Mesenchymal stem cell (in vitro differentiated cells and primary cell): ENCODE measurements at regions not wholly inside any gene's neighbourhood (a gene's known extent, or its start where the extent isn't known, plus 50 kb on each side); places are given as distances from the start of the nearest gene placed in this dataset.

Source experiments
- DNase-seq: peaks from one replicate; pipeline ENCODE4 v3.0.0-alpha.2; 2013
- H2AFZ ChIP-seq: one replicate; pipeline ENCODE4 v1.6.1; 2013; ENCODE audit warnings: low read depth, mild to moderate bottlenecking, control low read depth, inconsistent platforms, low read length, moderate library complexity
- H2AK5ac ChIP-seq: 2 replicates; pipeline ENCODE4 v1.6.1; 2013; ENCODE audit warnings: low read length, moderate library complexity, mild to moderate bottlenecking, inconsistent platforms; ENCODE audit not compliant: severe bottlenecking
- H2BK120ac ChIP-seq: one replicate; pipeline ENCODE4 v1.6.1; 2013; ENCODE audit warnings: low read depth, mild to moderate bottlenecking, inconsistent platforms, low read length, moderate library complexity
- H2BK12ac ChIP-seq, 2 experiments: one replicate each; pipeline ENCODE4 v1.6.1; 2013; ENCODE audit warnings: inconsistent platforms in 2 of 2, low read length in 2 of 2, mild to moderate bottlenecking in 2 of 2, moderate library complexity in 2 of 2, control low read depth in 1 of 2
- H2BK15ac ChIP-seq: one replicate; pipeline ENCODE4 v1.6.1; 2013; ENCODE audit warnings: mild to moderate bottlenecking, low read depth, inconsistent platforms; ENCODE audit not compliant: poor library complexity, severe bottlenecking
- H2BK5ac ChIP-seq: 2 replicates; pipeline ENCODE4 v1.6.1; 2013; ENCODE audit warnings: low read depth, mild to moderate bottlenecking, low read length, control low read depth, inconsistent platforms; ENCODE audit not compliant: poor library complexity, severe bottlenecking
- H3K14ac ChIP-seq, 2 experiments: one replicate each; pipeline ENCODE4 v1.6.1; 2013; ENCODE audit warnings: inconsistent platforms in 2 of 2, low read length in 2 of 2, control low read depth in 1 of 2, mild to moderate bottlenecking in 1 of 2, moderate library complexity in 1 of 2
- H3K18ac ChIP-seq, 2 experiments: one replicate each; pipeline ENCODE4 v1.6.1; 2013; ENCODE audit warnings: inconsistent platforms in 2 of 2, low read length in 2 of 2, control low read depth in 1 of 2, low read depth in 1 of 2, mild to moderate bottlenecking in 1 of 2
- H3K23ac ChIP-seq, 2 experiments: one replicate each; pipeline ENCODE4 v1.6.1; 2013; ENCODE audit warnings: inconsistent platforms in 2 of 2, low read length in 2 of 2, mild to moderate bottlenecking in 2 of 2, moderate library complexity in 2 of 2, control low read depth in 1 of 2
- H3K27ac ChIP-seq: 2 replicates; pipeline ENCODE4 v1.5.1; 2013; ENCODE audit warnings: mild to moderate bottlenecking, moderate library complexity, low read length, control low read depth, inconsistent platforms; ENCODE audit not compliant: poor library complexity, severe bottlenecking
- H3K27me3 ChIP-seq, 2 experiments: 2 replicates each; pipeline versions ENCODE4 v1.6.1 to v1.7.0; 2013; ENCODE audit warnings: low read length in 2 of 2, mild to moderate bottlenecking in 2 of 2, moderate library complexity in 2 of 2, control low read depth in 1 of 2, inconsistent platforms in 1 of 2; ENCODE audit not compliant: control insufficient read depth in 1 of 2, insufficient read depth in 1 of 2
- H3K36me3 ChIP-seq, 2 experiments: 2 replicates each; pipeline versions ENCODE4 v1.6.1 to v1.7.0; 2013; ENCODE audit warnings: low read length in 2 of 2, control low read depth in 1 of 2, inconsistent platforms in 1 of 2, low read depth in 1 of 2, mild to moderate bottlenecking in 1 of 2; ENCODE audit not compliant: insufficient read depth in 2 of 2, control insufficient read depth in 1 of 2
- H3K4ac ChIP-seq, 2 experiments: one replicate each; pipeline ENCODE4 v1.6.1; 2013; ENCODE audit warnings: inconsistent platforms in 2 of 2, low read length in 2 of 2, mild to moderate bottlenecking in 2 of 2, moderate library complexity in 2 of 2, control low read depth in 1 of 2, low read depth in 1 of 2
- H3K4me1 ChIP-seq: 2 replicates; pipeline ENCODE4 v1.6.1; 2013; ENCODE audit warnings: low read depth, low read length, control low read depth; ENCODE audit not compliant: control insufficient read depth, insufficient read depth
- H3K4me2 ChIP-seq: 2 replicates; pipeline ENCODE4 v1.6.1; 2013; ENCODE audit warnings: low read length, mild to moderate bottlenecking, inconsistent platforms; ENCODE audit not compliant: poor library complexity, severe bottlenecking
- H3K4me3 ChIP-seq, 2 experiments: 2 replicates each; pipeline versions ENCODE4 v1.5.1 to v1.7.0; 2013; ENCODE audit warnings: low read length in 2 of 2, mild to moderate bottlenecking in 2 of 2, control low read depth in 1 of 2, low read depth in 1 of 2; ENCODE audit not compliant: insufficient read depth in 1 of 2
- H3K79me1 ChIP-seq: replicated peaks from 2 replicates; pipeline ENCODE4 v1.6.1; 2013; ENCODE audit warnings: mild to moderate bottlenecking, control low read depth, low read length, inconsistent platforms; ENCODE audit not compliant: poor library complexity, severe bottlenecking
- H3K9ac ChIP-seq: 2 replicates; pipeline ENCODE4 v1.7.0; 2013; ENCODE audit warnings: mild to moderate bottlenecking, low read length, moderate library complexity
- H3K9me3 ChIP-seq: 2 replicates; pipeline ENCODE4 v1.7.0; 2013; ENCODE audit warnings: mild to moderate bottlenecking, low read length; ENCODE audit not compliant: control insufficient read depth
- H4K8ac ChIP-seq: one replicate; pipeline ENCODE4 v1.6.1; 2013; ENCODE audit warnings: inconsistent platforms, mild to moderate bottlenecking, low read length, moderate library complexity
- H4K91ac ChIP-seq: one replicate; pipeline ENCODE4 v1.6.1; 2013; ENCODE audit warnings: mild to moderate bottlenecking, low read length, inconsistent platforms
- WGBS: methylation state at CpG from one replicate; pipeline ENCODE4 v1.1.7; 2013; ENCODE audit warnings: mixed read lengths; 5-methylcytosine and 5-hydroxymethylcytosine counted together

GRCh38 chr2:57080035-57080434, 896.2 kb downstream of the CCDC85A start:
- DNase-seq = peak; percentile 34
- Histone ChIP-seq H2BK12ac (no peak overlapping the region), H3K4me3 (no peak overlapping the region), H3K4me2 (no peak overlapping the region), H4K8ac (no peak overlapping the region), H2AFZ (no peak overlapping the region), H3K18ac (no peak overlapping the region), H3K79me1 (no peaks in the 10 kb centered on the region), H2AK5ac (no peak overlapping the region), H3K27ac (no peak overlapping the region), H3K23ac (no peak overlapping the region), H3K27me3 (no peaks in the 10 kb centered on the region), H2BK15ac (no peak overlapping the region), H3K36me3 (no peaks in the 10 kb centered on the region), H2BK120ac (no peak overlapping the region), H3K4me1 (peaks cover 1% of the 10 kb centered on the region), H3K14ac (no peak overlapping the region), H2BK5ac (no peak overlapping the region), H3K9ac (no peak overlapping the region), H4K91ac (no peak overlapping the region), H3K4ac (no peak overlapping the region), H3K9me3 (peaks cover 5% of the 10 kb centered on the region)

DNA sequence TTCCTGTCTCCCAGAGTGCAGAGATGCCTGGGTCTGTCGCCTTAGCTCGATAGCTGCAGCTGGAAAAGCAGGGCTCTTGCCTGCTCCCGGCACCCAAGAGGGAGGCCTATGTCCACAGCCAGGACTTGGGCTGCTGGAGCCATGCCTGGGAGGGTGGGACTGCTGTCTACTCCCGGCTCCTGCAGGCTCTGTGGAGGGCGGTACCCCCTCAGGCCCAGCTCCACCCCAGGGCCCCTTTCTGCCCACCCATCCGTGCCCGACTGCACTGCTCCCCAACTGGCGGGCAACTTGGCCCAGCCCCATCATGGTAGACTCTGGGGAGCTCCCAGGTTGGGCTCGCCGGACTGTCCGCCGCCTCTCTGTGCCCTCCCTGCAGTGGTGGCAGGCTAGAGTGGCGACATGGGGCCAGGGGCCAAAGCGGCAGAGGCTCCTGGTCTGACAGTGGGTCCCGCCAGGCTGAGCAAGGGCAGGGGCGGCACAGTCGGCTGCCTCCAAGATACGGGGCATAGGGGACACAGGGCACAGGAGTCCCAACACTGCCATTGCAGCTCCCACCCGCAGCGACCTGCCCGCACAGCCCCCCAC, 901.0 kb downstream of the CCDC85A start:
- Histone ChIP-seq H3K14ac (no peak overlapping the region), H3K9me3 (peaks cover 5% of the 10 kb centered on the region), H4K8ac (no peak overlapping the region), H3K18ac (no peak overlapping the region), H3K9ac (no peak overlapping the region), H2AFZ (no peak overlapping the region), H2AK5ac (no peak overlapping the region), H3K23ac (no peak overlapping the region), H3K36me3 (no peaks in the 10 kb centered on the region), H3K4me3 (no peak overlapping the region), H2BK15ac (no peak overlapping the region), H3K4me1 (peaks cover 2% of the 10 kb centered on the region), H3K4me2 (no peak overlapping the region), H4K91ac (no peak overlapping the region), H3K4ac (no peak overlapping the region), H2BK12ac (no peak overlapping the region), H3K27ac (no peak overlapping the region), H3K27me3 (no peaks in the 10 kb centered on the region), H2BK5ac (no peak overlapping the region), H2BK120ac (no peak overlapping the region), H3K79me1 (no peaks in the 10 kb centered on the region)
- 93% methylated on average over 21 of the region's 21 CpGs for WGBS
- DNase-seq = no peak

- Histone ChIP-seq H2BK15ac (no peak overlapping the region), H4K8ac (no peak overlapping the region), H2BK5ac (no peak overlapping the region), H3K9me3 (peaks cover 30% of the 10 kb centered on the region), H4K91ac (no peak overlapping the region), H3K18ac (no peak overlapping the region), H2AK5ac (no peak overlapping the region), H3K23ac (no peak overlapping the region), H3K14ac (no peak overlapping the region), H3K4me2 (no peak overlapping the region), H2BK12ac (no peak overlapping the region), H3K4me3 (no peak overlapping the region), H3K27ac (no peak overlapping the region), H3K9ac (no peak overlapping the region), H3K36me3 (no peaks in the 10 kb centered on the region), H3K79me1 (no peaks in the 10 kb centered on the region), H2AFZ (no peak overlapping the region), H3K27me3 (no peaks in the 10 kb centered on the region), H3K4me1 (no peaks in the 10 kb centered on the region), H3K4ac (no peak overlapping the region), H2BK120ac (no peak overlapping the region)
- DNase-seq = no peak
These were observed 909.2 kb downstream of the CCDC85A start for GRCh38 chr2:57093020-57093419.

DNA sequence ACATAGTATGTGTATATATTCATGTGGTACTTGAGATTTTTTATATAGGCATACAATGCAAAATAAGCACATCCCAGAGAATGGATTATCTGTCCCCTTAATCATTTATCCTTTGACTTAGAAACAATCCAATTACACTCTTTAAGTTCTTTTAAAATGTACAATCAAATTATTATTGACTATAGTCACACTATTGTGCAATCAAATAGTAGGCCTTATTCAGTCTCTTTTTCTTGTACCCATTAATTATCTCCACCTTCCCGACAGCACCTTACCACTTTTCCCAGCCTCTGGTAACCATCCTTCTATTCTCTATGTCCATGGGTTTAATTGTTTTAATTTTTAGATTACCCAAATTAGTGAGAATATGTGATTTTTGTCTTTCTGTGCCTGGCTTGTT, 914.1 kb downstream of the CCDC85A start:
- Histone ChIP-seq H2BK15ac (no peak overlapping the region), H3K23ac (no peak overlapping the region), H3K4me1 (no peaks in the 10 kb centered on the region), H4K8ac (no peak overlapping the region), H3K18ac (no peak overlapping the region), H3K14ac (no peak overlapping the region), H2AK5ac (no peak overlapping the region), H2BK5ac (no peak overlapping the region), H2AFZ (no peak overlapping the region), H2BK12ac (no peak overlapping the region), H3K36me3 (no peaks in the 10 kb centered on the region), H2BK120ac (no peak overlapping the region), H3K4me3 (no peak overlapping the region), H3K9me3 (peaks cover 51% of the 10 kb centered on the region), H3K27ac (no peak overlapping the region), H3K27me3 (no peaks in the 10 kb centered on the region), H4K91ac (no peak overlapping the region), H3K79me1 (no peaks in the 10 kb centered on the region), H3K4ac (no peak overlapping the region), H3K9ac (no peak overlapping the region), H3K4me2 (no peak overlapping the region)
- 100% methylated on average over 1 of the region's 1 CpG for WGBS
- no peak for DNase-seq
